ENCODE measurements at regions not wholly inside any gene's neighbourhood (a gene's known extent, or its start where the extent isn't known, plus 50 kb on each side); places are given as distances from the start of the nearest gene placed in this dataset.

DNA sequence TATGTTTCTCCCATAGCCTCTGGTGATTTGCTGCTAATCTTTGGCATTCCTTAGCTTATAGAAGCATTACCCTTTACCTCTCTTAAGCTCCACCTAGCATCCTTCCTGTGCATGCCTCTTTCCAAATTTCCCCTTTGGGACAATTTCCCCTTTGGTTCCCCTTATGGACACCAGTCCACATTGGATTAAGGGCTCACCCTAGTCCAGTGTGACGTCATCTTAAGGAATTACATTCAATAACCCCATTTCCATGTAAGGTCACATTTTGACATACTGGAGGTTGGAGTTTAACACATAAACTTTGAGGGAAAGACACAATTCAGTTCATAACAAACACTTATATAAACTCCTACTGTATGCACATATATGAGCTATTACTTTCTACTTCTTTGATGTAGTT is 916.6 kb downstream of the SLC4A3 start:
- H3K4me3 ChIP-seq (ENCODE audit: low read length), result no peak overlapping the region
- DNase-seq (ENCODE audit: low read depth), result no peak
- TF ChIP-seq, protein P1, sequence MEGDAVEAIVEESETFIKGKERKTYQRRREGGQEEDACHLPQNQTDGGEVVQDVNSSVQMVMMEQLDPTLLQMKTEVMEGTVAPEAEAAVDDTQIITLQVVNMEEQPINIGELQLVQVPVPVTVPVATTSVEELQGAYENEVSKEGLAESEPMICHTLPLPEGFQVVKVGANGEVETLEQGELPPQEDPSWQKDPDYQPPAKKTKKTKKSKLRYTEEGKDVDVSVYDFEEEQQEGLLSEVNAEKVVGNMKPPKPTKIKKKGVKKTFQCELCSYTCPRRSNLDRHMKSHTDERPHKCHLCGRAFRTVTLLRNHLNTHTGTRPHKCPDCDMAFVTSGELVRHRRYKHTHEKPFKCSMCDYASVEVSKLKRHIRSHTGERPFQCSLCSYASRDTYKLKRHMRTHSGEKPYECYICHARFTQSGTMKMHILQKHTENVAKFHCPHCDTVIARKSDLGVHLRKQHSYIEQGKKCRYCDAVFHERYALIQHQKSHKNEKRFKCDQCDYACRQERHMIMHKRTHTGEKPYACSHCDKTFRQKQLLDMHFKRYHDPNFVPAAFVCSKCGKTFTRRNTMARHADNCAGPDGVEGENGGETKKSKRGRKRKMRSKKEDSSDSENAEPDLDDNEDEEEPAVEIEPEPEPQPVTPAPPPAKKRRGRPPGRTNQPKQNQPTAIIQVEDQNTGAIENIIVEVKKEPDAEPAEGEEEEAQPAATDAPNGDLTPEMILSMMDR (conservative IDR thresholded peaks at IDR 0.05; ENCODE audit: low read length), result no peak

DNA sequence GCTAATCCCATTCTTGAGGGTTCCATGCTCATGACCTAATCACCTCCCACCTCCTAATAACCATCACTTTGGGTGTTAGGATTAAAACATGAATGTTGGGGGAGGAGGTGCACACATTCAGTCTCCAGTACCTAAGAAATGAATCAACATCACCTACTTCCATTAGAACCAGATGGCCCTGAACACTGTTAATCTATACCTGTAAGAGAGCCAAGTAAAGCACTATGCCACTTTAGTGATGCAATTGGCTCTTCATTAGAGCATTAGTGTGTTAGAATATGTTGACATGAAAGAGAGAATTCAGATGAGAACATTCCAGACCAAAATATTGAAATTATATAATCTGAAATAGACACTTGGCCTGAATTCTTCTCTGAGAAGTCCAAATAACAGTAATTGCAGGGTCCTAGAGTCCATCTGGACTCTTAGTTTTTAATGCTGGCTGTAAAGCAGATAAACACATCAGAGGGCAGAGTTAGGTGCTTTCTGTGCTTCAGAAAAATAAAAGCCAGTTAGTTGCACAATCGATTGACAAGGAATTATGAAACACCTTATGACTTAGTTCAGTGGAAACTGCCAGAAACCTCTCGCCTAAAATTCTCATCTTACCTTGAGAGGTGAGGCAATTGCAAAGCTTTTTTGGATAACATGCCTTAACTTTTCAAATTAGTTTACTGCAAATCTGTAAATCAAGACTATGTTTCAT is 923.7 kb downstream of the SLC4A3 start:
- no peak overlapping the region for H3K4me3 ChIP-seq (ENCODE audit: low read length)
- DNase-seq (ENCODE audit: low read depth), result no peak
- TF ChIP-seq, protein P1 (conservative IDR thresholded peaks at IDR 0.05; ENCODE audit: low read length), result no peak

DNA sequence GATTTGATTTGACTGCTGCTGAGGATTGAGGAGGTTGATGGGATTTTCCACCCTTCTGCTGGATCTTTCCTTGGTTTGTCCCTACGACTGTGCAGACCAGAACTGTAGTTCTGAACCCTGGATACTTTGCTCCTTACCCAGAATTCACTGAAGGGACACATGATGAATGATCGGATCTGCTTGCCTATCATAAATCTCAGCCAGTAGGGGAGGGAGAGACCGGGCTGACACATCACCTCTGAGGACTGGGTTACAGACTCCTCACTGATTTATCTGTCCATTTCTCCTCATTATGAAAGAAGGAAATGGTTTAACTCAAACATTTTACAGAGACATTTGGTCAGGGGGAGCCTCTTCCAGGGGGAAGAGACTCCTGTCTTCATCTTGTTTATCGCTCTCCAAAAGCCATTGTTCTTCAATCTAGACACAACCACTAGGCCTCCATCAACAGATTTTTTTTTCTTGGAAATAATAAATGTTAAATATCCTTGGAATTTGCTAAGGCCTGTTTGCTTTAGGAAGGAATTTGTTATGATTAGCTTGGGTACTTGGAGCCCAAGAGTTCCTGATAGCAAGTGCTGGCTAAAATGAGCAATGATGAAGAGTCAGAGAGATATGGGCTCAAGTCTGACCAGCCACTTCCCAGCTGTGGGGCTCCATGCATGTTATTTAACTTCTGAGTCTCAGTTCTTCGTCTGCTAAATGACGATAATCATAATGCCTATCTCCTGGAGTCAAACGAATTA is 925.5 kb downstream of the SLC4A3 start:
- peak; percentile 29 for DNase-seq (ENCODE audit: low read depth)
- no peak overlapping the region for H3K4me3 ChIP-seq (ENCODE audit: low read length)
- TF ChIP-seq, protein P1 (conservative IDR thresholded peaks at IDR 0.05; ENCODE audit: low read length), result no peak

DNA sequence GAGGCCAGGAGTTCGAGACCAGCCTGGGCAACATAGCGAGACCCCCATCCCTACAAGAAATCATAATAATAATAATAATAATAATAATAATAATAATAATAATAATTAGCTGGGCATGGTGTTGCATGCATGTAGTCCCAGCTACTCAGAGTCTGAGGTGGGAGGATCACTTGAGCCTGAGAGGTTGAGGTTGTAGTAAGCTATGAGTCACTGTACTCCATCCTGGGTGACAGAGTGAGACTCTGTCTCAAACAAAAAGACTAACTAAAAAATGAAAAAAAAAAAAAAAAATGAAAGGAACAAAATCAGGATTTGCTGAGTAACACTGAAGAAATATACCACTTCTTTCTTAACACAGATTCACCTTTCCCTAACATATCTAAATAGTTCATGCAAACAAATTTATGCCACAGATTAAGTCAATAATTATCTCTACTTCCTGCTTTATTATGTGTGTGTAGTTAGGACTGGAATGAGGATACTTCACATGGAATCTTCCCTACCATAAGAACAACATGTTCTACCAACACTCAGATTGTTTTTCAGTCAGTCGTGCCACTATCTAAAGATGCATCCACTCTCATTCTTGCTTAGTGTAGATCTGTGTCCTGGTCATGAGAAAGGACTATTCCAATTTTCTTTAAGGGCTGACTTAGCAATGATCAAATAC is 928.7 kb downstream of the SLC4A3 start:
- H3K4me3 ChIP-seq (ENCODE audit: low read length), result no peak overlapping the region
- TF ChIP-seq, protein P1 (conservative IDR thresholded peaks at IDR 0.05; ENCODE audit: low read length), result no peak
- DNase-seq (ENCODE audit: low read depth), result no peak

DNA sequence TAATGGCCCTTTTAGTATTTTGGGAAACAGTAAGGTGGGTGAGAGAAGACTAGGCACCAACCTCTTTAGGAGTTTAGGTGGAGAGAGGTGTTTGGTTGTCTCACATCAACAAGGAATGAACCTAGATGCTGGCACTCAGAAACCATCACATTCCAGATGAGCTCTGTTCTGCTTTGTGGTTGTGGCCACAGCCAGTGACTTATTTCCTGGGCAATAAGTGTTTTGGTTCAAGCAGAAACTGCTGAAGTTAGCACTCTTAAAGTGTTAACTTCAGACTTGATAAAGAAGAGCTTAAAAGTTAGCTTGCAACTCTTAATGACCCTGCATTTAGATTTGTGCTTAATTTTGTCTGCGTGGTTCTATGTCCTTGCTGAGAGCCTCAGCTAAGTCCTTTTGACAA is 929.2 kb downstream of the SLC4A3 start:
- H3K4me3 ChIP-seq (ENCODE audit: low read length), result no peak overlapping the region
- TF ChIP-seq, protein P1 (conservative IDR thresholded peaks at IDR 0.05; ENCODE audit: low read length), result no peak
- DNase-seq (ENCODE audit: low read depth), result peak; percentile 76

DNA sequence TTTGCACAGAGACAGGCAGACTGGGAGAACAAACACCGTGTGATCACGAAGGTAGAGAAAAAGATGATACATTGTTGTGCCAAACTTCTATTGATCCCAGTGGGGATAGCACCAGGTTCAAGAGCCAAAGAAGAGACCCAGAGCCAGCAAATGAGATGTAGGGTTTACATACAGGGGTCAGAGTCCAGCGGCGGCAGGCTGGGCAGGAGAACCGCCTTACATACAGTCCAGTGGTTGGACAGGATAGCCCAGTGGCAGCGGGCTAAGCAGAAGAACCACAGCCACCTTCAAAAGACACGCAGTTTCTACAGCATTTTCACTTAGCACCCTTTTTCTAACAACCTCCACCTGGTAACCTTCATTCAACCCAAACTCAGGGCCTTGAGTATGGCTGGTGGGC is 932.8 kb downstream of the SLC4A3 start:
- no peak for DNase-seq (ENCODE audit: low read depth)
- no peak overlapping the region for H3K4me3 ChIP-seq (ENCODE audit: low read length)
- TF ChIP-seq, protein P1 (conservative IDR thresholded peaks at IDR 0.05; ENCODE audit: low read length), result no peak

Data from AG10803 (cell line).